ENCODE measurements at regions not wholly inside any gene's neighbourhood (a gene's known extent, or its start where the extent isn't known, plus 50 kb on each side); places are given as distances from the start of the nearest gene placed in this dataset.
"Not testable (repeated sequence)": the region's sequence is repeated elsewhere in the genome, so short reads cannot be mapped to it uniquely, and the experiment has no call there.

DNA sequence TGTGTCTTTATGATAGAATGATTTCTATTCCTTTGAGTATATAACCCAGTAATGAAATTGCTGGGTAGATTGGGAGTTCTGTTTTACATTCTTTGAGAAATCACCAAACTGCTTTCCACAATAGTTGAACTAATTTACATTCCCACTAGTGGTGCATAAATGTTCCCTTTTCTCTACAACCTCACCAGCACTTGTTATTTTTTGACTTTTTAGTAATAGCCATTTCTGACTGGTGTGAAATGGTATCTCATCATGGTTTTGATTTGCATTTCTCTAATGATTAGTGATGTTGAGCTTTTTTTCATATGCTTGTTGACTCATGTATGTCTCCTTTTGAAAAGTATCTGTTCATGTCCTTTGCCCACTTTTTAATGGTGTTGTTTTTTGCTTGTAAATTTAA, 296.0 kb upstream of the PIK3R1 start:
- DNase-seq = not testable (repeated sequence)

DNA sequence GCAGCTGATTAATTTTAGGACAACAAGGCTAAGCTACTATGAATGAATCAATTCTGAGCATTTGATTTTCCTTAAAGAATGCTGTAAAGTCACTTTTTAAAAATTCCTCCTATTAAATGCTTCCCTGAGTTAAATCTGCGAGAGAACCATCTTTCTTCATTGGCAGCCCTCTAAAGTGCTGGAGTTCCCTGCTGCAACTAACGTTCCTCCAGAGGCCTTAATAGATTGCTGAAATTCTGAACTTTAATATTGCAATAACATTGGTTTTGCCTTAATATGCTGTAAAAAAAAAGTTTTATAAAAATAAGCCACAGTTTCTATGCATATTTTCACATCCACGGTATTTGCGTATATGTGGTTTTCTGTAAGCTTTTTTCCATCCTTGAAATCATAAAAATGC, 298.0 kb upstream of the PIK3R1 start:
- DNase-seq = no peak

DNA sequence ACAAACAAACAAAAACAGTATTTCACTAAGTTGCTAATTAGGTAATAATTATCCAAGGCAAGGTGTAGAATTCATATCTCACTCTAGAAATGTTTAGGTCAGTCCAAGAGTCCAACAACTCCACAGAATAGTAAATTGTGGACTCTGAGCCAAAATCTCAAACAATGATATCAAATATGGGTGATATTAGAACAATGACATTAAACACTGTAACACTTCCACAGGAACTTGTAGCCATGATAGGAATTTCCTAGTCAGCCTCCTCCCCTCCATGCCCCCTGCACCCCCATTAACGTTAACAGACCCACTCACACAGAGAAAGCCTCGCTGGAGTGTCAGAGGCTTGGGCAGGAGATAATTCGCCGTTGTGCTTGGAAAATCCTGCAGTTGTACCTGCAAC, 305.0 kb upstream of the PIK3R1 start:
- no peak for DNase-seq

DNA sequence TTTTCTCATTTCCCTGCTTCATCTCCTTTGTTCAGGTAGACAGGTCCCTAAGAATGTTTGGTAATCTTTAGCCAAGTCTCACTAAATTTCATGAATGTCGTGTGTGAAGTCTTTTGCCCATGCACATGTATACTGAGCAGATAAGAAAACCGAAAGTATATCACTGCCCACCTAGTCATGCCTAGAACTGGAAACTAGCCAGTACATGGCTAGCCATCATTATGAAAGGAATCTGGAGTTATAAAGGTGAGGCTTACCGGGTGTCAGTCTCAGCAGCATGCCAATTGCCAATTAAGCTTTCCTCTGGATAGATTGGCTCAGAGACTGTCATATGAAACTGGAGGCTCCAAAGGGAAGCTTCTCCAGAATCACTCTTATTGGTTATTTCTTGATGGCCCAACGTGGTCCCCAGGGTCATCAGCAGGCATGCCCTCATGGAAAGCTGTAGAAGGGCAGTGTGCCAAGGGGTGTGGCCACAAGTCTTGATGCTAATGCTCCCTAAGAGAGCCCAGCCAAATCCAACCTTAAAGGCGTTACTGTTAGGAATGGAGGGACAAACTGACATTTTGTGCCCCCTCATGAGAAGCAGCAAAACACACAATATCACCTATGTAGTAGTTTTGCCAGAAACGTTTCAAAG, 307.3 kb upstream of the PIK3R1 start:
- DNase-seq = no peak

DNA sequence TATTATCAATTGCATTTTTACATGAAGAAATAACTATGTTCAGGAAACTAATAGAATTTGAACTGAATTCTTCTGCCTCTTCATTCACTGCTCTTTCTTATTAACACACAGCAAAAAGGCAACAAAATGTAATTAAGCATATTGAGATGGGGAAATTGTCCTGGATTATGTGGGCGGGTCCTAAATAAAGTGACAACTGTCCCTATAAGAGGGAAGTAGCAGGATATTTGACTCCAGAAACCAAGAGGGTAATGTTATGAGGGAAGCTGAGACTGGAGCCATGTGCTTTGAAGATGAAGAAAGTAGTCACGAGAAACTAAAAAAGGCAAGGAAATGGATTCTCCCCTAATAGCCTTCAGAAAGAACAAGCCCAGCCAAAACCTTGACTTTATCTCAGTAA, 311.2 kb upstream of the PIK3R1 start:
- DNase-seq = no peak

DNA sequence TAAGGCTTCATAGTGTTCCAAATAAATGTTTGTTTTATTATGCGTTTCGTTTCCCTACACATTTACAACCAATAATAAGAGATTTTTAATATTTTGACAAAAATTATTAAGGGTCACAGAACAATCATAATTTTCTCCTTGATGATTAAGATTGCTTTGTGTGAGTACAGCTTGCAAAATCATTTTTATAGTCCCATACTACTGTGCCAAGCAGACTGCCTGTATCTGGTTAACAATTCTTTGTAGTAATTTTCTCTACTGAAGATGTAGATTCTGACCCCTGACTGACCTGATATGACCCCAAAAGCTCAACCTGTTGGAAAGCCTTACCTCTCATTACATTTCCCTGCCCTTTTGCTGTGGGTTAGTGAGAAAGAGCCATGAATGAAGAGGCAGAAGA, 311.9 kb upstream of the PIK3R1 start:
- DNase-seq = no peak

DNA sequence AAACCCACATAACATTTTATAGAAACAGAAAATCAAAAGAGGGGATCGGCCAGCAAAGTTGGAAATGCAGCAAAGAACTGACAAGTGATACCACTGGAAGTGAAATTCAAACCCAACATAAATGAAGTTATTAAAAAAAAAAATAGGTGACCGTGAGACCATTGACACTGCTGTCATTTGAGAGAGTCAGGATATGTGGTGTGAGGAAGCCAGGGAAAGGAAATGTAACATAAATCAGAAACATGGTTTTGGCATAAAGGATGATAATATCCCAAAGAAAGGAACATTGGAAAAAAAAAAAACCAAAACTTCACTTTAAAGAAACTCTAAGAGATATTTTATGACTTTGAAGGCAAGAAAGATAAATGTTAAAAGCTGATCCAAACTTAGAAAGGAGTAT, 312.4 kb upstream of the PIK3R1 start:
- no peak for DNase-seq

DNA sequence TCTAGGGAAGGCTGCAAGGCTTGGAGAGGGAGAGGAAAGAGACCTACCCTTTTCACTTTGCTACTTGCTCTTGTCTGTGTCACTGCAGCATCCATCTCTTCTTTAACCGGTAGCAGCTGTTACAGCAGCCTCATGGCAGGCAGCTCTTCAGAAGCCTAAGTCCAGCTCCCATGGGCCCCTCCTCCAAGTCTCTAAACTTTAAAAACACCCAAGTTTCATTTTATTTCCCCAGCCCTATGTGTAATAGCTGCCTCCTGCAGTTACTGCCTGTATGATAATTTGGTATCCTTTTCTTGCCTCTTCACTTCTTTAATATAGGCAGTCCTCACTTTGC, 313.1 kb upstream of the PIK3R1 start:
- DNase-seq = no peak

DNA sequence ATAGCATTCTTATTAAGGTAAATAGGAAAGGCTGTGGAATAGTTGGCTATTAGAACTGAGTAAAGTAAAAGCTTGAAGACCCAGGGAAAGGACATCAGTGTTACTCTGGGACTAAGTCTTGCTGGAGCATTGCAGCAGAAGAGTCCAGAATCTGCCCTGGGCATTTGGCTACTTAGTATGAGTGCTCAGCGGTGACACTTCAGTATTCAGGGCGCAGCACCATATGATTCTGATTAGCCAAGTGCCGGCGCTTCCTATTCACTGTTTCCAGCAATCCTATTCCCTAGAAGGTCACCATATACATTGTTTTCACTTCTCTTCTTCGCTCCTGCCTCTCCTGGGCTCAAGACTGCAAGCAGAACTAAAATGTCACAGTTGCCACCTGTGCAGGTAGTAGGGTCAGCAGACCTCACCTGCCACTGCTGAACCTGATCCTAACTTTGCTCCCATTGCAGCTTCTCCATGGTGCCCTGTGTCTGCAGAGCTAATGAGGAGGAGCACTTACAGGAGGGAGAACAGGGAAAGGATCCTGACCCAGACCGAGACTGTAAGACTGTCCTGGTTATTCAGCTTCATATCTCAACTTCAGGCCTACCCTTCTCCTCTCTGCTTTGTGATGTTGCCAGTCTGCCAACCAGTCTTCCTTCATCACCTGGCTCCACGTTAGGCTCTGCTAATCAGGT, 313.6 kb upstream of the PIK3R1 start:
- no peak for DNase-seq

DNA sequence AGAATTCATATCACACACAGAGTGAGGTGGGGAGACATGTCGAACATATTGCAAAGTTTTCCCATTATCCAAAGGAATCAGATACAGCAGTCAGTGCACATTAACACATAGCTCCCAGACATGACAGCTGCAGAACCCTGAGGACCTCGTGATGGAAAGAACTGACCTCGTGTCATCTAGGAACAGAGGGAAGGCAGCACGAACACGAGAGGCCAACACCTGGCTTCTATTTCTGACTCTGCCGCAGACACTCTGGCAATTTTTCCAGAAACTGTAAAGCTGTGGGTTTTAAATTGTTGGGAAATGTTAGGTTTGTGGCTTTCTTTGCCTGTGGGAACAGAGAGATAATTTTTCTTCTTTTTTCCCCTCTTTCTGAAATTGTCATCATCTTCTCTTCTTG, 315.0 kb upstream of the PIK3R1 start:
- DNase-seq = no peak

DNA sequence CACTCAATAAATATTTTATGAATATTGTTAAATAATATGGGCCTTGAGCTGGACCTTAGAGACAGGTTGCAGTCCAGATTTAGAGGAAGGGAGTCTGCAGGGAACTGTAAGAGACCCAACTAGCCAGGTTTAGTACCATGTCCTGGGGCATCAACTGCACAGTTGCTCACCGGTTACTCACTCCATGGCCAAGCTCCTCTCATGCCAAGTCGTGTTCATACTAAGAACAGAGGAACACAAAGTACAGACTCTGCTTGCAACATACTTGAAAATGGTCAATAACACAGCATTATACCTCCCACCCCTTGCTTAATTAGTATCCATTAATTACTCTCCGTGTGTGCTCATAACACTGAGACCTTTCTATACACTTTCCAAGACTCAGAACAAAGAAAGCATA, 317.6 kb upstream of the PIK3R1 start:
- DNase-seq = no peak

DNA sequence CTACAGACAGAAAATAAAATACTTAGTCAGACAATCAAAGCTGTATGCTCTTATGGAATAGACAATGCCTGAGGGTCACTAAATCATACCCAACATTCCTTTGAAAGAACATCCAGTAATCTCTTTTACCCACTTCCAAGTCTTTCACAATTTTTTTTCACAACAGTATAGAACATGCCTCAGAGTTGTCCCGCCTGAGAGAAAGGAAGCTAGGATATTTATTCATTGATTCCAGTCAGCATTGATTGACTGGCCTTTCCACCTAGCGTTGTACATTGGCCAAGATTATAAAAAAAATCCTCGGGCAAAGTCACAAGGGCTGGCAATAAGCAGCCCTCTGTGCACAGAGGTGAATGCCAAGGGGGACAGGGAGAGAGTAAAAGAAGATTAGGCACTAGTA, 318.1 kb upstream of the PIK3R1 start:
- no peak for DNase-seq

DNA sequence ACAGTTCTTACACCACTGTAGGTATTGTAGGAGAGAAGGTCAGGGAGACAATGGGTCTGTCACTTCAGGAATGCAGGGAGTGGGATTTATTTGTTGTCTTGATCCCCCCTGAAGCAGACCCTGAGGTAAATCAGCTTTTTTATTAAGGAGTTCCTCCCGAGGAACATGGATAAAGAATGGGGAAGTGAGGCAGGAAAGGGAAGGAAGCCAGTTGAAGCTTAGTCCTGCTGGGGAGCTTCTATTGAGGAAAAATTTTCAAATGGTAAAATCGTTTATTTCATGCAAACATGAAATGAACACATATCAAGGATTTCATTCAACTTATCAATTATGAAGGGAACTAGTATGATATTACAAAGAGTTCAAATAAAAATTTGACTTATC, 318.6 kb upstream of the PIK3R1 start:
- no peak for DNase-seq

DNA sequence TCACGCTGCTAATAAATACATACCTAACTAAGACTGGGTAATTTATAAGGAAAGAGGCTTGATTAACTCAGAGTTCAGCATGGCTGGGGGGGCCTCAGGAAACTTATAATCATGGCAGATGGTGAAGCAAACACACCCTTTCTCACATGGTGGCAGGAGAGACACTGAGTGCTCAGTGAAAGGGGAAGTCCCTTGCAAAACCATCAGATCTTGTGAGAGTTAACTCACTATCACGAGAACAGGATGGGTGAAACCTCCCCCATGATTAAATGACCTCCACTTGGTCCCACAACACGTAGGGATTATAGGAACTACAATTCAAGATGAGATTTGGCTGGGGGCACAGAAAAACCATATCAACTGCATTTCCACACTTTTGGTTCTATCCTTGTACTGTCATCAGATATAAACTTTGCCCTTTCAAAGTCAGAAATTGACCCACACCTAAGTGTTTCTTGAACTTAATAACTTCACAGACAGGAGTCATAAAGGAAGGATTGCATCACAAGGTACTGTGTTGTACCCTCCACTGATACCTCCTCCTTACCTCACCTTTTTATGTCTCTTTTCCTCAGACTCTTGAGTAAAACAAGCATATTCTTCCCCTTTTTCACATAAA, 319.1 kb upstream of the PIK3R1 start:
- DNase-seq = no peak

DNA sequence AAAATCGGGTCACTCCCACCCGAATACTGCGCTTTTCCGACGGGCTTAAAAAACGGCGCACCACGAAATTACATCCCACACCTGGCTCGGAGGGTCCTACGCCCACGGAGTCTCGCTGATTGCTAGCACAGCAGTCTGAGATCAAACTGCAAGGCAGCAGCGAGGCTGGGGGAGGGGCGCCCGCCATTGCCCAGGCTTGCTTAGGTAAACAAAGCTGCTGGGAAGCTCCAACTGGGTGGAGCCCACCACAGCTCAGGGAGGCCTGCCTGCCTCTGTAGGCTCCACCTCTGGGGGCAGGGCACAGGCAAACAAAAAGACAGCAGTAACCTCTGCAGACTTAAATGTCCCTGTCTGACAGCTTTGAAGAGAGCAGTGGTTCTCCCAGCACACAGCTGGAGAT, 325.7 kb upstream of the PIK3R1 start:
- not testable (repeated sequence) for DNase-seq

DNA sequence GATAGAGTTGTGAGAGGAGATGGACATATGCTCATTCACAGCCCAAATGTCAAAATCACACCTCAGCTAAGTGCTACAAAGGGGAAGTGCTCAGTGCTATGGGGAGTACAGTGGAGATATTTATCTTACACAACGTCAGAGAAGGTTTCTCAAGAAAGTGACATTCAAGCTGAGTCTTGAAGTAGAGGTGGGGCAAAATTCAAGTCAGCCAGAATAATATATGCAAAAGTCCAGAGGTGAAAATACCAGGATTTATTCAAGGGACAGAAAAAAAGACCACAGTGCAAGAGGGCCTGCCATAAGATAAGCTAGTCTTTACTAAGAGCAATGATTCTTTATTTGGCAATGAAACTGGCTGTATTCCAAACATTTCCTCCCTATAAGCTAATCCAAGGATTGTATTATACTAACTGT, 327.8 kb upstream of the PIK3R1 start:
- no peak for DNase-seq

DNA sequence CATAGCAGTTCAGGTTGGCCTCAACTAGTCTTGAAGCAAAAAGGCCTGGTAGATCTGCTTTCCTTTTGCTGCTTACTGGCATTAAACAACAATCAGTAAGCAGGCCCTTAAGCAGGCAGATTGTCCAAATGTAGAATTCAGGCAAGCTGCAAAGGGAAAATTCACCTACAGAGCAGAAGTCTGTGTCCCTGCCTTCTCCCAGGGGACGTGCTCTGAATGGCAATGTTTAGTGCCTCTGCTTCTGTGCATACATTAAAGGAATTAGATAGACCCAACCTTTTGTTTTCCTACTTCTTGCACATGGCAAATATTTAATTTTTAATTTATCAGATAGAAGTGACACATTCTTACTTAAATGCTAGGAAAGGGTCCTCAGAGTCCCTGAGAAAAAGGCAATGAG, 328.8 kb upstream of the PIK3R1 start:
- DNase-seq = no peak

DNA sequence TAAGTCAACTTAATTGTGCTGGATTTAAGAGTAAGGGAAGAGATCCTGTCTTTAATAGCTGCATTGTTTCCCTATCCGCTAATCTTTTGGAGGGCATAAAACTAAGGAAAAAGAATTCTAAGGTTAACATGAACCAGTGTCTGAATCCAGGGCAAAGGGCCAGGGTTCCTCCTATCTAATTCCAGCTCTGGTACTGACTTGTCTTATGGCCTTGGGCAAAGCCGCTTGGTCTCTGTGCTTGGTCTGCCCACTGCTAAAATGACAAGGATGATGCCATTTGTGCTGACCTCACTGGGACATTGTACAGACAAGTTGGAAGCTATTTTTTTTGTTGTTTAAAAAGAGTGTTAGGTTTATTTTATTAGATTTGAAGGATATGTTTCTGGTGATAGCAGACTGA, 334.7 kb upstream of the PIK3R1 start:
- DNase-seq = no peak

DNA sequence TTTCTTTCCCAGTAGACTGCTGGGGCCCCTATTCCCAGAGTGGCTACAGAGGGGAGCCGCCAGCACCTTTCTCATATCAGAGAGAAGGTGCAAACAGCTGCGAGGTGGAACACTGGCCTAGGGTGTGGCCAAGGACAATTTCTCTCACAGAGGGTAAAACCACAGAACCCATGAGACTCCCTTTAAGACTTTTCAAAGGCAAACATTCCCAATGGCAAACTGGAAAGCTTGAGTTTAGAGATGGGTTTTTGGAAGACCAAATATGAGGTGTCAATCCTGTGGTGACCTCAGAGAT, 335.1 kb upstream of the PIK3R1 start:
- DNase-seq = no peak

DNA sequence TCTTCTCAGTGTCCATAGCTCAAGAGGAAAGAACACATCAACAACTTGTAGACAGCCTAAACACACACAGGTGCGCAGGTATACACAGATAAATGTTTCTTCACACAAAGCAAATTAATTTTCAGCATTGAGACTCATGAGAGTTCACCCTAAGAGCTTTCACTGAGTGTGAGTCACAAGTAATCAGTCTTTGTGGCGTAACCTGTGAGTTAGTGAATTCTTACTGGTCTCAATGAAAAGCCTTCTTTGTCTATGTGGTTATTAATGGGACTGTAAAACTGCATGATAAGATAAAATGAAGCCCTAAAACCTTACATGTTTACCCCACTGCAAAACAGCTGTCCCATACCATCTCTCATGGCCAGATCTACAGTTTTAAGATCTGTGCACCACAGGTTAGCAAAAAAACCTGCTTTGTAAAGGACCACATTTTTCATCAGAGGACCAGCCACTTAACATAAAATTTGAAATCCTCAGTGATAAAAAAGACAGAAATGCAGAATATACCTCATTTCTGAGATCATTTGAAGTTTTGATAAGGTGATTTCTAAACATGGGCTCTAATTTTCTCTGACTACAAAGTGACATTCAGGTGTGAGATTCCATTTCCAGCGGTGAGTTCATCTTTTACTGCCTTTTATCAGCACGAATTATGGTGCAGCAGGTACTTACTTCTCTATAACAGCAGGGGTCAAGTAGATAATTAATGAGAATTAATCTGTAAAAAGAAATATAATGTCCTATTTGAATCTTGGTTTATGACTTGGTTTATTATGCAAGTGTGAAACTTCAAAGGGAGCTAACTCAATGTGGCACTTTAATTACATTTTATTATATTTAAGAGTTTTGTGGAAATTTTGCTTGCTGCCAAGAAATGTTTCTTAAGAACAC, 335.7 kb upstream of the PIK3R1 start:
- no peak for DNase-seq

DNA sequence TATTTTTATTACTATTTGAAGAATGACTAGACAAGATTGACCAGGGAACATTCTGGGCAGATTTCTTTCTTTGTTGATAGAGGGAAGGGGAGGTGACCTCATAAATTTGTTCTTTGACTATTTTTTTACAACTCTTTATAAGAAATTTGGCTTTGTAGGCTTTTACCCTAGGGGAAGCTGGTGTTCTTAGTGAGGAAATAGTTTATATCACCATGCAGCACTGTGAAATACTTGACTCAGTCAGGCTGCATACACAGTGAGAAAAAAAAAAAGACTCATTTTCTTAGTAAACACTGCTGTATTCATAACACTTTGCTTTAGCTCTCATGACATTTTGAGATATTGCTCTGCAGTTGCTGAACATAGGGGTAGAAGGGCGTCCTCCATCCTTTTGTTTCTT, 336.6 kb upstream of the PIK3R1 start:
- DNase-seq = no peak

DNA sequence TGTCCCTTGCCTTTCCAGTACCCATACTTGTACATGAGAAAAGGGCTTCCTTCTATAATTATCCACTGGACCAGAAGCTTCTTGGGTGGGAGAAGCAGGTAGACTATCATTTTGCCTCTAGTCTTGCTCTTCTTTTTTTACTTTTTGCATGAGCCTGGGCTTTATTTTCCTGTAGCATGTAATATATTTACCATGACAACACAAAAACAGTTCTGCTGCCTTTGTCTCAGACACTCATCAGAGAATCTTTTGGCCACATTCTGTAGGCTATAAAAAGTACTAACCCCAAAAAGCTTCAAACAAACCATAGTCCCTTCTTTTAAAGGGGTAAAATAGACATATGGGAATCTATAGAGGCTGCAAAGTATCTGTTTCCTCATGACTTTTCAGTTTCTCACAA, 339.2 kb upstream of the PIK3R1 start:
- DNase-seq = no peak

DNA sequence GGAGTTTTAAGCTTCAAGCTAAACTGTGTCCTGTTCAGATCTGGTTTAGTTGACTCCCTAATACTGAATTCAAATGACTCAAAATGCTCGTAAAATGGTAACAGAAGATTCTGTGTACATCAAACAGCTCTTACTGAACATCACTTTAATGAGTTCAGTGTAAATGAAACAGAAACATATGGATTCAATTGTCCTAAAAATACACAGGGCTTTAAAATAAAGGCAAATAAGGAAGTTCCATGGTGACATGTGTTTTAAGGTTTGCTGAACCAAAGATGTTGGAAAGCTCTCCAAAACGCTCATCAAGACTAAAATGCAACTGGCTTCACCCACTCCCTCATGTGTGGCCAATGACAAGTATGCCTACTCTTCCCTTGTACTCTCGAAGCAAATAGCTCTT, 340.0 kb upstream of the PIK3R1 start:
- no peak for DNase-seq

DNA sequence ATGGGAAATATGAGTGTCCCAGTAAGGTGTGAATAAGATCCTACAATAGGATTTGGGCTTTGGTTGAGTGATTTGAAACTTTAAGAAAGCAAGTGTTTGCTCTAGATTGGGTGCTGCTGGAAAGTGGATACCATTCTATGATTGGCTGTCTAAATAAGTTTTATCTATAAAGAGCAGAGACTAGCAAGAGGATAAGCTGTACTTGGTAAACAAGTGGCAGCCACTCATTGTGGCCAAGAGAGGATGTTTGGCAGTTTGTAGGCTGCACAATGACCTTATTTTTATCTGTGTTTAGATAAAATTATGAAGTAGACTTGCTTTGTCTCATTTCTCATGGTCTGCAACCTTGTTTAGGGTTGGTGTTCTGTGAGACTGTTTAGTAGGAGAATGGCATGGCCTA, 341.6 kb upstream of the PIK3R1 start:
- no peak for DNase-seq

Measured in NCI-H526 treated with DMSO at 0.1 percent for 48 hours (cell line).